CD14-positive monocyte (primary cell): ENCODE measurements at regions not wholly inside any gene's neighbourhood (a gene's known extent, or its start where the extent isn't known, plus 50 kb on each side); places are given as distances from the start of the nearest gene placed in this dataset.

ENCODE experiments used
- DNase-seq, 3 donors: peaks; one replicate each; pipeline ENCODE4 v3.0.0-alpha.2; 2011 to 2022
- H2AFZ ChIP-seq: 2 replicates; pipeline ENCODE4 v1.6.0; 2012; ENCODE audit warnings: mild to moderate bottlenecking, low read depth, low read length, inconsistent platforms; ENCODE audit not compliant: insufficient read depth, poor library complexity, severe bottlenecking
- H3K27ac ChIP-seq, 2 donors: 1 replicate in 1 of 2; 2 replicates in 1 of 2; pipeline ENCODE4 v1.5.1; 2012 to 2013; ENCODE audit warnings: low read length in 2 of 2, control low read depth in 1 of 2, inconsistent platforms in 1 of 2, low read depth in 1 of 2, mild to moderate bottlenecking in 1 of 2
- H3K27me3 ChIP-seq, 2 donors: one replicate each; pipeline versions ENCODE4 v1.6.0 to v1.6.1; 2011 to 2013; ENCODE audit warnings: low read length in 2 of 2; ENCODE audit not compliant: control insufficient read depth in 2 of 2, insufficient read depth in 2 of 2
- H3K36me3 ChIP-seq, 2 donors: replicated peaks in 1 of 2; 1 replicate in 1 of 2; 2 replicates in 1 of 2; pipeline versions ENCODE4 v1.5.1 to v1.6.1; 2012 to 2013; ENCODE audit warnings: low read length in 2 of 2, control low read depth in 1 of 2, inconsistent platforms in 1 of 2, mild to moderate bottlenecking in 1 of 2; ENCODE audit not compliant: insufficient read depth in 2 of 2, control insufficient read depth in 1 of 2
- H3K4me1 ChIP-seq, 2 donors: 1 replicate in 1 of 2; 2 replicates in 1 of 2; pipeline versions ENCODE4 v1.5.1 to v1.6.1; 2012 to 2013; ENCODE audit warnings: low read length in 2 of 2, control low read depth in 1 of 2, inconsistent platforms in 1 of 2, mild to moderate bottlenecking in 1 of 2, moderate library complexity in 1 of 2; ENCODE audit not compliant: insufficient read depth in 2 of 2, control insufficient read depth in 1 of 2
- H3K4me2 ChIP-seq: replicated peaks from 2 replicates; pipeline ENCODE3; 2012; ENCODE audit warnings: low read length, moderate library complexity, mild to moderate bottlenecking; ENCODE audit not compliant: poor library complexity, severe bottlenecking; ENCODE audit errors: extremely low read depth
- H3K4me3 ChIP-seq, 3 experiments: fragments of 200-600 bp in 1 of 3; sonication (generic) in 1 of 3; replicated peaks in 1 of 3; 1 replicate in 2 of 3; 2 replicates in 1 of 3; pipeline ENCODE4 v1.5.1; 2011 to 2013; ENCODE audit warnings: low read length in 3 of 3, mild to moderate bottlenecking in 3 of 3, control low read depth in 2 of 3, low read depth in 2 of 3, inconsistent platforms in 1 of 3, moderate library complexity in 1 of 3
- H3K79me2 ChIP-seq: 2 replicates; pipeline ENCODE4 v1.6.0; 2012; ENCODE audit warnings: mild to moderate bottlenecking, control low read depth, inconsistent platforms, low read length, moderate library complexity; ENCODE audit not compliant: insufficient read depth
- H3K9ac ChIP-seq: 2 replicates; pipeline ENCODE4 v1.6.0; 2017; ENCODE audit warnings: low read length, mild to moderate bottlenecking; ENCODE audit not compliant: insufficient read depth, poor library complexity, severe bottlenecking
- H3K9me3 ChIP-seq, 2 donors: replicated peaks in 1 of 2; 1 replicate in 1 of 2; 2 replicates in 1 of 2; pipeline versions ENCODE4 v1.5.1 to v1.6.1; 2012 to 2013; ENCODE audit warnings: low read length in 2 of 2, control low read depth in 1 of 2; ENCODE audit not compliant: control insufficient read depth in 1 of 2, insufficient read depth in 1 of 2
- H4K20me1 ChIP-seq: 2 replicates; pipeline ENCODE4 v1.6.0; 2012; ENCODE audit warnings: mild to moderate bottlenecking, low read length, control low read depth, moderate library complexity; ENCODE audit not compliant: insufficient read depth
- H3K27ac Mint-ChIP-seq, 7 donors: one replicate each; pipeline ENCODE4 v1.8.0; 2020; ENCODE audit warnings: mild to moderate bottlenecking in 7 of 7, mixed read lengths in 7 of 7, moderate library complexity in 6 of 7, inconsistent platforms in 2 of 7
- H3K27me3 Mint-ChIP-seq, 3 donors: one replicate each; pipeline ENCODE4 v1.8.0; 2021 to 2022; ENCODE audit warnings: low read depth in 3 of 3, mild to moderate bottlenecking in 3 of 3, mixed read lengths in 3 of 3, moderate library complexity in 3 of 3, inconsistent platforms in 1 of 3
- H3K36me3 Mint-ChIP-seq, 2 donors: one replicate each; pipeline ENCODE4 v1.8.0; 2020; ENCODE audit warnings: mixed read lengths in 2 of 2, inconsistent platforms in 1 of 2, mild to moderate bottlenecking in 1 of 2
- H3K4me1 Mint-ChIP-seq: one replicate; pipeline ENCODE4 v1.8.0; 2020; ENCODE audit warnings: mild to moderate bottlenecking, mixed read lengths
- H3K4me3 Mint-ChIP-seq, 2 donors: one replicate each; pipeline ENCODE4 v1.8.0; 2020; ENCODE audit warnings: mild to moderate bottlenecking in 2 of 2, mixed read lengths in 2 of 2, moderate library complexity in 1 of 2
- H3K9me3 Mint-ChIP-seq, 7 donors: one replicate each; pipeline ENCODE4 v1.8.0; 2020 to 2022; ENCODE audit warnings: mixed read lengths in 7 of 7, mild to moderate bottlenecking in 6 of 7, moderate library complexity in 6 of 7, inconsistent platforms in 2 of 7
- WGBS: methylation state at CpG from one replicate; pipeline ENCODE4 v1.1.5; 2013; ENCODE audit warnings: missing lambda C conversion rate; ENCODE audit not compliant: insufficient coverage; 5-methylcytosine and 5-hydroxymethylcytosine counted together
- intact Hi-C, 2 donors: fragments of 100-400 bp; cut with micrococcal nuclease; formaldehyde crosslinking; loops; one replicate each; pipeline versions ENCODE4 v1.15.0 to v1.15.1; 2023
- TF ChIP-seq, protein P1 (sequence below): fragments of 200-600 bp; IDR thresholded peaks from one replicate; pipeline ENCODE4 v1.8.0; 2022; ENCODE audit warnings: antibody characterized with exemption, mild to moderate bottlenecking

DNA sequence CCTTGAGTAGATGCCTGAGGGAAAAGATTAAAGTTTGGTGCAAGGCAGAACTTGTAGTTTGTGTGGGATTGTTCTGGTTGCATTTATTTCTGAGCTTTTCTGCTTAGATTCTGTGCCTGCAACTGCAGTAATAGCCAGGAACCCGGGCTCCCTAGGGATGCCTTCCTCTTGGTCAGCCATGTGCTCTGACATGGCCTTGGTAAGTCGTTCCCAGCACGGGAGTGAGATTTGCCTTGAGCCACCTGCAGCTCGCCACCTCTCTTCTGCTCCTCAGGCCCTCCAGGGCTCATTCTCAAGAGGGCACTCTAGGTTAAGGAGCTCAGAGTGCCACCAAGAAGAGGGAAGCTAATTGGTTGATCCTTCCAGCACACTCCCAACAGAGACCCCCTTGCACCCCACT is 350.6 kb upstream of the MKI67 start:
- no peak overlapping the region for H3K4me2 ChIP-seq
- WGBS: 70% methylated on average over 4 of the region's 4 CpGs

DNA sequence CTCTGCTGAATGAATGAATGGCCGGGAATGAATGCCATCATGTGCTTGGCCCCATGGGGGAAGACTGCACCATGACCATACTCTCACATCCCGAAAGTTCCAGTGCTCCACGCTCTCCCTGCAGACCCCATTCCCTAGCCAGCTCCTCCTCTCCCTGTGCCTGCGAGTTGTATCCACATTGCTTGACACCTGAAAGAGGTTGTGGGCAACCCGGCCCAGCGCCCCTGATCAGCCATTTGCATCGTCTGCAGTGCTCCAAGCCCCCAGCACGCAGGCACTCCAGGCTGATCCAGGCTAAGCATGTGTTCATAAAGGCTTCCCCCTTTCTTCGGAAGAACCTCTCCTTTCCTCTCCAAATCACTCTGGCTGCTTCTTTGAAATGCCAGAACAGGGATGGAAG is 354.4 kb upstream of the MKI67 start:
- WGBS: 69% methylated on average over 6 of the region's 9 CpGs
- Mint-ChIP-seq H3K27me3 (peaks cover 2 to 6% (median 5%) of the 10 kb centered on the region in 3 donors), H3K4me3 (no peak overlapping the region), H3K9me3 (peaks cover 0 to 4% (median 1%) of the 10 kb centered on the region in 7 donors), H3K4me1 (no peaks in the 10 kb centered on the region), H3K36me3 (no peaks in the 10 kb centered on the region), H3K27ac (no peak overlapping the region)
- no peaks in the 10 kb centered on the region for H3K36me3 ChIP-seq
- H3K4me2 ChIP-seq: no peak overlapping the region
- no peak overlapping the region for H2AFZ ChIP-seq
- H3K9ac ChIP-seq: no peak overlapping the region
- H4K20me1 ChIP-seq: no peaks in the 10 kb centered on the region
- intact Hi-C loops: no loop called here
- TF ChIP-seq, protein P1, sequence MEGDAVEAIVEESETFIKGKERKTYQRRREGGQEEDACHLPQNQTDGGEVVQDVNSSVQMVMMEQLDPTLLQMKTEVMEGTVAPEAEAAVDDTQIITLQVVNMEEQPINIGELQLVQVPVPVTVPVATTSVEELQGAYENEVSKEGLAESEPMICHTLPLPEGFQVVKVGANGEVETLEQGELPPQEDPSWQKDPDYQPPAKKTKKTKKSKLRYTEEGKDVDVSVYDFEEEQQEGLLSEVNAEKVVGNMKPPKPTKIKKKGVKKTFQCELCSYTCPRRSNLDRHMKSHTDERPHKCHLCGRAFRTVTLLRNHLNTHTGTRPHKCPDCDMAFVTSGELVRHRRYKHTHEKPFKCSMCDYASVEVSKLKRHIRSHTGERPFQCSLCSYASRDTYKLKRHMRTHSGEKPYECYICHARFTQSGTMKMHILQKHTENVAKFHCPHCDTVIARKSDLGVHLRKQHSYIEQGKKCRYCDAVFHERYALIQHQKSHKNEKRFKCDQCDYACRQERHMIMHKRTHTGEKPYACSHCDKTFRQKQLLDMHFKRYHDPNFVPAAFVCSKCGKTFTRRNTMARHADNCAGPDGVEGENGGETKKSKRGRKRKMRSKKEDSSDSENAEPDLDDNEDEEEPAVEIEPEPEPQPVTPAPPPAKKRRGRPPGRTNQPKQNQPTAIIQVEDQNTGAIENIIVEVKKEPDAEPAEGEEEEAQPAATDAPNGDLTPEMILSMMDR: no peak
- no peaks in the 10 kb centered on the region for H3K9me3 ChIP-seq
- no peak overlapping the region for H3K4me3 ChIP-seq
- DNase-seq: no peak
- H3K27me3 ChIP-seq: no peaks in the 10 kb centered on the region
- H3K4me1 ChIP-seq: no peaks in the 10 kb centered on the region
- H3K79me2 ChIP-seq: no peaks in the 10 kb centered on the region
- no peak overlapping the region for H3K27ac ChIP-seq

More for the DNA sequence above, 350.6 kb upstream of the MKI67 start:
- no peaks in the 10 kb centered on the region for H3K9me3 ChIP-seq
- H3K4me3 ChIP-seq: no peak overlapping the region
- no peak overlapping the region for H3K27ac ChIP-seq
- no peak overlapping the region for H3K4me3 Mint-ChIP-seq
- H3K4me1 Mint-ChIP-seq: no peaks in the 10 kb centered on the region
- H2AFZ ChIP-seq: no peak overlapping the region
- H4K20me1 ChIP-seq: no peaks in the 10 kb centered on the region
- H3K27me3 Mint-ChIP-seq: peaks cover 2 to 7% (median 6%) of the 10 kb centered on the region in 3 donors
- DNase-seq: no peak
- no peak overlapping the region for H3K27ac Mint-ChIP-seq
- no peaks in the 10 kb centered on the region for H3K36me3 ChIP-seq
- H3K36me3 Mint-ChIP-seq: no peaks in the 10 kb centered on the region
- H3K9ac ChIP-seq: no peak overlapping the region
- TF ChIP-seq, protein P1: no peak
- peaks cover 0 to 3% (median 0%) of the 10 kb centered on the region in 7 donors for H3K9me3 Mint-ChIP-seq
- no peaks in the 10 kb centered on the region for H3K4me1 ChIP-seq
- no peaks in the 10 kb centered on the region for H3K79me2 ChIP-seq
- intact Hi-C loops: no loop called here
- H3K27me3 ChIP-seq: no peaks in the 10 kb centered on the region
